ENCODE measurements at regions not wholly inside any gene's neighbourhood (a gene's known extent, or its start where the extent isn't known, plus 50 kb on each side); places are given as distances from the start of the nearest gene placed in this dataset.

DNA sequence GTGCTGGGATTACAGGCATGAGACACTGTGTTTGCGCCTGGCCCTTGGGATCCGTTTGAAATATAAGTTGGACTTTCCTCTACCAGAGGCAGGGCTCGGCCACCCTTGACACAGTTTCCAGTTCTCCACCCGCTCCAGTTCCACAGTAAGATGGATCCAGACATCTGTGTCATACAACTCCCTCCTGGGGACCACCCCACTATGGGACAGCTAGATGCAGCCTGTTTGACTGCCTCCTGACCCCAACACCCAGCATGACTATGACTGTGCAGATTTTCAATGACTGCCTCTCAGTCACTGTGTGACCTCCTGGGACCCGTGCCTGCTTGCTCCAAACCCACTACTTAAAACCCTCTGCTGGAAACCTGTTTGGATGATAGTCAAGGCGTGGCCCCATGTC is 166.7 kb downstream of the IRF8 start:
- intact Hi-C loops (cut with DNase I; ENCODE audit: low total_unique reads): no loop called here
- 71 to 75% methylated on average over 6 of the region's 6 CpGs for WGBS, 2 donors
- DNase-seq (ENCODE audit: low spot score in 2 of 2): no peak

DNA sequence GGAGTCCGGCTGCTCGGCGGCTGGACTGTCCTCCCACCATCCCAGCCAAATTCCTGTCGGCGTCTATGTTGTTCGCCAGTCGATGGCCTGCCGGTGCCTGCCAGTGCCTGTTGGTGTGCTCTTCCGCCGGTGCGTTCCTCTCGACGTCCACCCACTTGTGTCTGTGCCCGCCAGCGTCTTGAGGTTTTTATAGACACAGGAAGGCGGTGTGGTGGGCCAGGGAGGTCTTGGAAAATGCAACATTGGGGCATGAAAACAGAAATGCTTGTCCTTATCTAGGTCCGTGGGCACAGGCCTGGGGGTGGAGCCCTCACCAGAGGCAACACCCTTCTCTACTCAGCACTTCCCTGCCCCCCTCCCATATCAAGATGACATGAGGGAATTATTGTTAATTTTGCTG is 167.8 kb downstream of the IRF8 start:
- no peak overlapping the region for H3K4me3 ChIP-seq (ENCODE audit: low read depth, poor library complexity, severe bottlenecking)
- intact Hi-C loops (cut with DNase I; ENCODE audit: low total_unique reads): no loop called here
- WGBS, 2 donors: 83 to 88% methylated on average over 17 of the region's 17 CpGs
- TF ChIP-seq, protein P1, sequence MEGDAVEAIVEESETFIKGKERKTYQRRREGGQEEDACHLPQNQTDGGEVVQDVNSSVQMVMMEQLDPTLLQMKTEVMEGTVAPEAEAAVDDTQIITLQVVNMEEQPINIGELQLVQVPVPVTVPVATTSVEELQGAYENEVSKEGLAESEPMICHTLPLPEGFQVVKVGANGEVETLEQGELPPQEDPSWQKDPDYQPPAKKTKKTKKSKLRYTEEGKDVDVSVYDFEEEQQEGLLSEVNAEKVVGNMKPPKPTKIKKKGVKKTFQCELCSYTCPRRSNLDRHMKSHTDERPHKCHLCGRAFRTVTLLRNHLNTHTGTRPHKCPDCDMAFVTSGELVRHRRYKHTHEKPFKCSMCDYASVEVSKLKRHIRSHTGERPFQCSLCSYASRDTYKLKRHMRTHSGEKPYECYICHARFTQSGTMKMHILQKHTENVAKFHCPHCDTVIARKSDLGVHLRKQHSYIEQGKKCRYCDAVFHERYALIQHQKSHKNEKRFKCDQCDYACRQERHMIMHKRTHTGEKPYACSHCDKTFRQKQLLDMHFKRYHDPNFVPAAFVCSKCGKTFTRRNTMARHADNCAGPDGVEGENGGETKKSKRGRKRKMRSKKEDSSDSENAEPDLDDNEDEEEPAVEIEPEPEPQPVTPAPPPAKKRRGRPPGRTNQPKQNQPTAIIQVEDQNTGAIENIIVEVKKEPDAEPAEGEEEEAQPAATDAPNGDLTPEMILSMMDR (IDR thresholded peaks at IDR 0.05): no peak
- no peak for TF ChIP-seq POLR2A (IDR thresholded peaks at IDR 0.05)
- DNase-seq (ENCODE audit: low spot score in 2 of 2): no peak

More for the DNA sequence above, 166.7 kb downstream of the IRF8 start:
- TF ChIP-seq POLR2A (IDR thresholded peaks at IDR 0.05): no peak
- TF ChIP-seq, protein P1 (IDR thresholded peaks at IDR 0.05): no peak
- no peak overlapping the region for H3K4me3 ChIP-seq (ENCODE audit: low read depth, poor library complexity, severe bottlenecking)

DNA sequence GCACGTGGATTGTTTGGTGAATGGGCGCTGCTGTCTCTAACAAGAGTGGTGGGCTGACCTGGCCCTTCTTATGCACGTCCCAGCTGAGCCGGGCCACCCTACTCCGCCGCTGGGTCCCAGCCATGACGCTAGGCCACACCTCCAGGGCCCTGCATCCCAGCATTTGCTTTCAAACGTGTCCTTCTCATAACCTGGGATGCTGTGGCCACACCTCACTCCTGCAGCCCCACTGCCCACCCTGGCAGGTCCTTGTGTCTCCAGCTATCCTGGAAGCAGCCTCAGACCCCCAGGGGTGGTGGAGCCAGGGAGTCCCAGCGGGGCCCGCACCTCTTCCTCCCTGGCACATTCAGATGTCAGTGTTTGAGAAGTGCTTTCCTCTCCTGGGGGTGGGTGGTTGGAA is 168.6 kb downstream of the IRF8 start:
- WGBS, 2 donors: 83 to 87% methylated on average over 10 of the region's 10 CpGs
- intact Hi-C loops (cut with DNase I; ENCODE audit: low total_unique reads): no loop called here

DNA sequence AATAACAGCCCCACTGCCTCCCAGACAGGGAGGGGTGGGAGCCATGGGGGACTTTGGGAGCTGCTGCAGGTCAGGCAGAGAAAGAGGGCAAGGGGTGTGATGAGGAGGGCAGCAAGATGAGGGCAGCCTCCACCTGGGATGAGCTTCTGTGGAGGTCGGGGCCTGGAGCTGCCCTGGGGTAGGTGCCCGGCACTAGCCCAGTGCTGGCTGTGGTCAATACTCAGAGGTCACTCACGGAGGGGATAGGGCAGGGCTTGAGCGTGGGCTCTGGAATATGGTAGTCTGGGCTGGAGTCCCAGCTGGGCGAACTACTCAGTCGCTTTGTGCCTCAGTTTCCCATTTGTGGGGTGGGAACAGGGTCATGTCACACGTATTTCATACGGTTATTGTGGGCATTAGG is 169.0 kb downstream of the IRF8 start:
- no peak overlapping the region for H3K4me3 ChIP-seq (ENCODE audit: low read depth, poor library complexity, severe bottlenecking)
- no peak for DNase-seq (ENCODE audit: low spot score in 2 of 2)
- WGBS, 2 donors: 89 to 94% methylated on average over 8 of the region's 8 CpGs
- no peak for TF ChIP-seq POLR2A (IDR thresholded peaks at IDR 0.05)
- TF ChIP-seq, protein P1 (IDR thresholded peaks at IDR 0.05): no peak
- intact Hi-C loops (cut with DNase I; ENCODE audit: low total_unique reads): no loop called here

More for the DNA sequence above, 168.6 kb downstream of the IRF8 start:
- TF ChIP-seq, protein P1 (IDR thresholded peaks at IDR 0.05): no peak
- TF ChIP-seq POLR2A (IDR thresholded peaks at IDR 0.05): no peak
- no peak for DNase-seq (ENCODE audit: low spot score in 2 of 2)
- H3K4me3 ChIP-seq (ENCODE audit: low read depth, poor library complexity, severe bottlenecking): no peak overlapping the region

DNA sequence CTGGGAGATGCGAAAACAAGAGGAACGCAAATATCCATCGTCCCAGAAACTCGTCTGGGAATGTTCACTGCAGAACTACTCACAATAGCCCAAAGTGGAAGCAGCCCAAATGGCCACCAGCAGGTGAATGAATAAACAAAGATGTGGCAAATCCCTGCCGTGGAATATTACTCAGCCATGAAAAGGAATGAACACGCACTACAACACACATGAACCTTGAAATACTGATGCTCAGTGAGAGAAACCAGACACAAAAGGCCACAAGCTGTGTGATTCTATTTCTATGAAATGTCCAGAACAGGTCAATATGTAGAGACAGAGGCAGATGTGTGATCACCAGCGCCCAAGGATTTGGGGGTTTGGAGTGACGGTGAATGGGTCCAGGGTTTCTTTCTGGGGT is 169.8 kb downstream of the IRF8 start:
- intact Hi-C loops (cut with DNase I; ENCODE audit: low total_unique reads): no loop called here
- WGBS, 2 donors: 94 to 96% methylated on average over 8 of the region's 8 CpGs
- no peak overlapping the region for H3K4me3 ChIP-seq (ENCODE audit: low read depth, poor library complexity, severe bottlenecking)
- no peak for DNase-seq (ENCODE audit: low spot score in 2 of 2)
- no peak for TF ChIP-seq POLR2A (IDR thresholded peaks at IDR 0.05)
- TF ChIP-seq, protein P1 (IDR thresholded peaks at IDR 0.05): no peak

DNA sequence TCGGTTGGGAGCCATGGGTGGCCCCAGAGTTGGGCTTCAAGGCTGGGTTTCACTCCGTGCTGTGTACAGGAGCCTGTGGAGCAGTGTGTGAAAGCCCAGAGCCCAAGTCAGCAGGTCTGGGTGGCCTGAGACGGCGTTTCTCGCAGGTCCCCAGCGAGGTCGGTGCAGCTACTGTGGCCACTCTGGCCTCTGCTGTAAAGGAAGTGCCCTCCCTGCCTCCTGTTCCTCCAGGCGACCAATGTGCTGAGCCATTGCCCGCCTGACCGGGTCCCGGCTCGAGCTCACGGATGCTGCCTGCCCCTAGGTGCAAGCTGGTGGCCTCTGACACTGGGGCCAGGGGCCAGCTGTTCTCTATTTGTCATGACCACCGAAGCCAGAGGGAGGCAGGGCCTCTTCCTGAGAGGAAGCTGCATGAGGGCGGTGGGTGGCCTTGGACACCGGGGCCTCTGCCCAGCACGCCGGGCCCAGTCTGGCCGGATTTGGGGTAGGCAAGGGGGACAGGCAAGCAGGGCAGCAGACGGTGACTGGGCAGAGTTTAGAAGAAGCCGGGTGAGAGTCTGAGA is 170.9 kb downstream of the IRF8 start:
- TF ChIP-seq, protein P1 (IDR thresholded peaks at IDR 0.05): no peak
- no peak for TF ChIP-seq POLR2A (IDR thresholded peaks at IDR 0.05)
- no peak for DNase-seq (ENCODE audit: low spot score in 2 of 2)
- H3K4me3 ChIP-seq (ENCODE audit: low read depth, poor library complexity, severe bottlenecking): no peak overlapping the region
- intact Hi-C loops (cut with DNase I; ENCODE audit: low total_unique reads): loop anchor here (5.0 kb wide), 1 partner anchor 447 kb away; no protein-coding TSS in a partner anchor
- WGBS, 2 donors: 60 to 73% methylated on average over 19 to 21 of the region's 21 CpGs

Measured in lower leg skin (tissue), 4 donors.